OCI-LY1 (cell line): ENCODE measurements at regions not wholly inside any gene's neighbourhood (a gene's known extent, or its start where the extent isn't known, plus 50 kb on each side); places are given as distances from the start of the nearest gene placed in this dataset.

Experiments used
- H2AFZ ChIP-seq: fragments of 200-600 bp; sonication (generic), shearing (Covaris generic); 2 replicates; pipeline ENCODE4 v1.6.0; 2014; ENCODE audit warnings: antibody characterized with exemption, mild to moderate bottlenecking, low read length
- H3F3A ChIP-seq: fragments of 200-600 bp; sonication (generic), shearing (Covaris generic); 2 replicates; pipeline ENCODE4 v1.6.0; 2014; ENCODE audit warnings: mild to moderate bottlenecking, antibody characterized with exemption, low read length, moderate library complexity; ENCODE audit not compliant: insufficient read depth
- H3K27ac ChIP-seq: fragments of 200-600 bp; sonication (generic); 2 replicates; pipeline ENCODE4 v1.5.1; 2014; ENCODE audit warnings: low read length, mixed run types, mild to moderate bottlenecking, low read depth; ENCODE audit not compliant: poor library complexity, severe bottlenecking
- H3K27me3 ChIP-seq: fragments of 200-600 bp; sonication (generic); 2 replicates; pipeline ENCODE4 v1.6.0; 2014; ENCODE audit warnings: antibody characterized with exemption, mild to moderate bottlenecking, low read length, moderate library complexity; ENCODE audit not compliant: insufficient read depth
- H3K36me3 ChIP-seq: fragments of 200-600 bp; sonication (generic); 2 replicates; pipeline ENCODE4 v1.6.1; 2014; ENCODE audit warnings: mild to moderate bottlenecking, antibody characterized with exemption, low read length, moderate library complexity, mixed read lengths; ENCODE audit not compliant: insufficient read depth
- H3K4me1 ChIP-seq: fragments of 200-600 bp; sonication (generic); 2 replicates; pipeline ENCODE4 v1.5.1; 2014; ENCODE audit warnings: mild to moderate bottlenecking, low read length, moderate library complexity; ENCODE audit not compliant: insufficient read depth, severe bottlenecking
- H3K4me2 ChIP-seq: fragments of 200-600 bp; sonication (generic), shearing (Covaris generic); 2 replicates; pipeline ENCODE4 v1.6.1; 2014; ENCODE audit warnings: low read length
- H3K4me3 ChIP-seq: fragments of 200-600 bp; sonication (generic); 2 replicates; pipeline ENCODE4 v1.5.1; 2014; ENCODE audit warnings: low read length, low read depth, mild to moderate bottlenecking, mixed read lengths; ENCODE audit not compliant: poor library complexity, severe bottlenecking
- H3K79me2 ChIP-seq: fragments of 200-600 bp; shearing (Covaris generic); 2 replicates; pipeline ENCODE4 v1.6.1; 2016; ENCODE audit warnings: mixed run types, low read length, mixed read lengths; ENCODE audit not compliant: insufficient read depth
- H3K9ac ChIP-seq: fragments of 200-600 bp; sonication (generic), shearing (Covaris generic); 2 replicates; pipeline ENCODE4 v1.6.1; 2014; ENCODE audit warnings: mild to moderate bottlenecking, low read length, mixed read lengths
- H3K9me2 ChIP-seq: fragments of 200-600 bp; sonication (generic), shearing (Covaris generic); 2 replicates; pipeline ENCODE4 v1.6.1; 2014; ENCODE audit warnings: low read depth, mild to moderate bottlenecking, low read length, mixed read lengths
- H3K9me3 ChIP-seq: fragments of 200-600 bp; shearing (Covaris generic); 2 replicates; pipeline ENCODE4 v1.6.1; 2014; ENCODE audit warnings: low read length, mixed read lengths
- H4K20me1 ChIP-seq: fragments of 200-600 bp; sonication (generic), shearing (Covaris generic); 2 replicates; pipeline ENCODE4 v1.6.0; 2016; ENCODE audit warnings: mild to moderate bottlenecking, low read length; ENCODE audit not compliant: insufficient read depth
- CTCF ChIP-seq: fragments of 200-600 bp; sonication (generic), shearing (Covaris generic); IDR thresholded peaks from 2 replicates; pipeline ENCODE4 v1.5.1; 2017; ENCODE audit warnings: mild to moderate bottlenecking, antibody characterized with exemption, low read length, moderate library complexity, mixed read lengths
- EZH2 ChIP-seq: fragments of 200-600 bp; sonication (generic), shearing (Covaris generic); IDR thresholded peaks from 2 replicates; pipeline ENCODE4 v1.8.0; 2017; ENCODE audit warnings: borderline replicate concordance, mixed run types, mild to moderate bottlenecking, antibody characterized with exemption, low read length, moderate library complexity, mixed read lengths

DNA sequence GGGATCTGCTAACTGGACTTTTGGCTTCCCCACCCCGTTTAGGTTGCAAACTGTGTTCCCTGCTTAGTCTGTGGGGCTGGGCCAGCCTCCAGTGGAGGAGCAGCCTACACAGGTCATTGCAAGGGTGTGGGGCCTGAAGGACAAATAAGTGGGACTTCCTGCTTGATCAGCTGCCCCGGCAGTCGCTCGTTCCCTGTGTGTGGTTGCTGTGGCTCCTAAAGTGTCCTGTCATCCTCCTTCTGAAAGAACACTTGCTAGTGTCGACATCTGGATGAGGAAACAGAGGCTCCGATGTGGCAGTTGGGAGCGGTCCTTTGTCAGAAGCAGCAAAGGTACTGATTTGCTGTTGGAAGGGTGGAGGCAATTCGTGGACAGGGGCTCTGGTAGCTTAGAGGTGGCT, 88.9 kb upstream of the TBCA start:
- H3K27me3 ChIP-seq, result no peaks in the 10 kb centered on the region

GRCh38 chr5:77863181-77863580, 87.0 kb upstream of the TBCA start:
- Histone ChIP-seq H3K9ac (no peak overlapping the region), H3K9me2 (no peaks in the 10 kb centered on the region), H3K4me1 (no peaks in the 10 kb centered on the region), H3K27me3 (no peaks in the 10 kb centered on the region), H3F3A (no peaks in the 10 kb centered on the region), H3K9me3 (no peaks in the 10 kb centered on the region), H3K36me3 (no peaks in the 10 kb centered on the region), H3K79me2 (no peaks in the 10 kb centered on the region), H3K4me3 (no peak overlapping the region), H3K27ac (no peak overlapping the region), H4K20me1 (no peaks in the 10 kb centered on the region), H2AFZ (no peak overlapping the region), H3K4me2 (no peak overlapping the region)
- no peak for TF ChIP-seq EZH2
- no peak for TF ChIP-seq CTCF

More for the DNA sequence above, 88.9 kb upstream of the TBCA start:
- no peak overlapping the region for H3K9ac ChIP-seq
- H3K4me1 ChIP-seq, result no peaks in the 10 kb centered on the region
- no peaks in the 10 kb centered on the region for H3K9me2 ChIP-seq
- H3K79me2 ChIP-seq, result no peaks in the 10 kb centered on the region
- no peak overlapping the region for H3K27ac ChIP-seq
- no peaks in the 10 kb centered on the region for H3K36me3 ChIP-seq
- H3K9me3 ChIP-seq, result no peaks in the 10 kb centered on the region
- no peak overlapping the region for H3K4me3 ChIP-seq
- no peaks in the 10 kb centered on the region for H4K20me1 ChIP-seq
- no peak overlapping the region for H3K4me2 ChIP-seq
- no peak overlapping the region for H2AFZ ChIP-seq
- TF ChIP-seq CTCF (no peak), EZH2 (no peak)
- no peaks in the 10 kb centered on the region for H3F3A ChIP-seq

GRCh38 chr5:77861576-77861975, 85.4 kb upstream of the TBCA start:
- TF ChIP-seq EZH2, result no peak
- no peak for TF ChIP-seq CTCF
- no peaks in the 10 kb centered on the region for H3K27me3 ChIP-seq
- H3K4me3 ChIP-seq, result no peak overlapping the region
- no peaks in the 10 kb centered on the region for H3K4me1 ChIP-seq
- H3K9me3 ChIP-seq, result no peaks in the 10 kb centered on the region
- no peak overlapping the region for H3K27ac ChIP-seq
- no peaks in the 10 kb centered on the region for H4K20me1 ChIP-seq
- H3K9me2 ChIP-seq, result no peaks in the 10 kb centered on the region
- no peak overlapping the region for H2AFZ ChIP-seq
- H3F3A ChIP-seq, result no peaks in the 10 kb centered on the region
- H3K79me2 ChIP-seq, result no peaks in the 10 kb centered on the region
- no peak overlapping the region for H3K4me2 ChIP-seq
- H3K9ac ChIP-seq, result no peak overlapping the region
- no peaks in the 10 kb centered on the region for H3K36me3 ChIP-seq
